Skeletal muscle cell (primary cell): ENCODE measurements at regions not wholly inside any gene's neighbourhood (a gene's known extent, or its start where the extent isn't known, plus 50 kb on each side); places are given as distances from the start of the nearest gene placed in this dataset.
"Not testable (repeated sequence)": the region's sequence is repeated elsewhere in the genome, so short reads cannot be mapped to it uniquely, and the experiment has no call there.

Experiments
- DNase-seq: peaks from one replicate; pipeline ENCODE4 v3.0.0-alpha.2; 2010; ENCODE audit warnings: low read depth
- H3K4me3 ChIP-seq: 2 replicates; pipeline ENCODE4 v1.5.1; 2011; ENCODE audit warnings: low read depth, mild to moderate bottlenecking, control low read depth, low read length, moderate library complexity

- no peak for DNase-seq
- H3K4me3 ChIP-seq, result no peak overlapping the region
Measured at GRCh38 chr2:184993746-184994145, 395.4 kb downstream of the ZNF804A start.

GRCh38 chr2:185006481-185006880 is 408.2 kb downstream of the ZNF804A start:
- no peak for DNase-seq
- H3K4me3 ChIP-seq, result no peak overlapping the region

GRCh38 chr2:185012643-185013042 is 414.3 kb downstream of the ZNF804A start:
- no peak for DNase-seq
- H3K4me3 ChIP-seq, result no peak overlapping the region

GRCh38 chr2:185014076-185014475 is 415.7 kb downstream of the ZNF804A start:
- no peak for DNase-seq

DNA sequence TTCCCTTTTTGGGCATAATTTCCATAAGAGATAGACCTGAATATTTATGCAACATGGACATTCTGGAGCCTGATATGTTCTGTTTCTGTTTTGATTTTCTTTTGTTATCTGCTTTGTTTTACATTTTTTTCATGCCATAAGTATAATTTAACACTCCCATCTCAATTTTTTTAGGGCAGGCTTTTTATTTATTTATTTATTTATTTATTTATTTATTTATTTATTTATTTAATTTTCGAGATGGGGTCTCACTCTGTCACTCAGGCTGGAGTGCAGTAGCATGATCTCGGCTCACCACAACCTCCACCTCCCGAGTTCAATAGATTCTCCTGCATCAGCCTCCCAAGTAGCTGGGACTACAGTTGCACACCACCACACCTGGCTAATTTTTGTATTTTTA is 427.6 kb downstream of the ZNF804A start:
- not testable (repeated sequence) for H3K4me3 ChIP-seq, DNase-seq

More at GRCh38 chr2:185014076-185014475, 415.7 kb downstream of the ZNF804A start:
- H3K4me3 ChIP-seq, result no peak overlapping the region

GRCh38 chr2:185035906-185036305 is 437.6 kb downstream of the ZNF804A start:
- no peak for DNase-seq
- no peak overlapping the region for H3K4me3 ChIP-seq

DNA sequence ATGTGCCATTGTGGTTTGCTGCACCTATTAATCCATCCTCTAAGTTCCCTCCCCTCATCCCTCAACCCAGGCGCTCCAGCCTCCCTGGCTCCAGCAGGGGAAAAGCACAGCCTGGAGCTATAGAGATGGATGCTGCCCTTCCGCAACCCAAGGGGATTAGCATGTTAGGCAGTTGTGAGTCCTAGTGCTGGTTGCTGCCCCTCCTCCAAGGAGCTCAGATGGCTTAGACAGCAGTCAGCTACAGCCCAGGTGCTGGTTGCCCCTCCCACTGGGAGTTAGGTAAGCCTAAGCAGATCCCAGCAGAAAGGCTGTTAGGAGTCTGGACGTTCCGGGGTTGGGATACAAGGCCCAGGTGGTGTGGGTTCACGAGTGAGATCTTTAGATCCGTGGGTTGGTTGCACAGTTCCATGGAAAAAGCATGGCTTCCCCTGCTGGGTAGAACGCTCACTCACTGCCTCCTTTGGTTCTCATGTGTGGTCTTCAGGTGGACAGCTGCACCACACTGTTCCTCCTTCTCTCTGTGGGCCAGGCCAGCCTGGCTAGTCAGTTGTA is 446.1 kb downstream of the ZNF804A start:
- no peak for DNase-seq
- no peak overlapping the region for H3K4me3 ChIP-seq

GRCh38 chr2:185050804-185051203 is 452.5 kb downstream of the ZNF804A start:
- H3K4me3 ChIP-seq, result no peak overlapping the region
- DNase-seq, result no peak

- H3K4me3 ChIP-seq, result no peak overlapping the region
- DNase-seq, result no peak
Measured at GRCh38 chr2:185063761-185064160, 465.4 kb downstream of the ZNF804A start.

DNA sequence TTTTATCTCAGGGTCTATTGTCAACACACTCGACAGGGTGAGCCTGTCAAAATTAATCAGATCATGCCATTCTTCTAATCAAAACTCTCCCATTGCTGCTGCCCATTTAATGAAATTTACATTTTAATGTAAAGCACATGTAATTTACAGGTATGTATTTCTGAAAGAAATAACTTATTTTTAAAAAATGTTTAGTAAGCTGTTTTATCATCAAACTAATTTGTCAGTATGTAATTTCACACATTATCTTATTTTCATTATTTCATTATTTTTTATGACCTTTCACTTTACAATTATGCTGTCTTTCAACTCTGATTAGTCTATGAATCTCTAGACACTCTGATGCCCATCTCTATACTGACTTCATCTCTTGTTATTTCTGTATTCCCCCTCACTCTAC is 467.8 kb downstream of the ZNF804A start:
- no peak overlapping the region for H3K4me3 ChIP-seq
- DNase-seq, result no peak

GRCh38 chr2:185069107-185069506 is 470.8 kb downstream of the ZNF804A start:
- no peak for DNase-seq
- H3K4me3 ChIP-seq, result no peak overlapping the region

DNA sequence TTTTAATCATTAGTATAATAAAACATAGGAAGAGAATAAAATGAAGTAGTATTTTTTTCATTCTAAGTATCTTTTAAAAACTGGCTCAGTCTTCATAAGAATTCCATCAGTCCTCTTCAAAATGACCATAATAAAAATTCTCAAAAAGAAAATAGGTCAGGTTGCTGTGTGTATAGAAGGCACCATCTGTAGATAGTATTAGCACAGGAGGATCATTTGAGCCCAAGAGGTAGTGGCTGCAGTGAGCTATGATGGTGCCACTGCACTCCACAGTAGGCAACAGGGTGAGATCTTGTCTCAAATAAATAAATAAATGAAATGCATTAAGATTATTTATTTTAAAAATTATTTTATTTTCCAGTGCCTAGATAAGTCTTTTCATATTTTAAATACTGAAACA is 475.8 kb downstream of the ZNF804A start:
- H3K4me3 ChIP-seq, result no peak overlapping the region
- DNase-seq, result no peak

DNA sequence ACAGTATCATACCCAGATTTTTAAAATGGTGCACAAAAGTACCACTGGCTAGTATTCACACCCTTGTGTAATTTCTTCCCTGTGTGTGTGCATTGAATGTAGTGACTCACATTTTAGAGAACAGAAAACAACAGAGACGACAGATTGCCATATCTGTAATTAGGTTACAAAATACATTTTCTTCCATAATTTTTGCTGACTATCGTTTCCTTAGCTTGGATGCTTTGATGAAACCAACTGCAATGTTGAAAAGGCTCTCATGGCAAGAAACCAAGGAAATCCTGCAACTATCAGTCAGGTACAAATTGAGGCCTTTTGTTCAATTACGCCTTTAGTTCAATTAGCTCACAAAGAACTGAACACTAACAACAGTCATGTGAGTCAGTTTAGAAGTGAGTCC is 484.4 kb downstream of the ZNF804A start:
- no peak overlapping the region for H3K4me3 ChIP-seq
- no peak for DNase-seq

GRCh38 chr2:185108588-185108987 is 510.3 kb downstream of the ZNF804A start:
- no peak for DNase-seq
- H3K4me3 ChIP-seq, result no peak overlapping the region

DNA sequence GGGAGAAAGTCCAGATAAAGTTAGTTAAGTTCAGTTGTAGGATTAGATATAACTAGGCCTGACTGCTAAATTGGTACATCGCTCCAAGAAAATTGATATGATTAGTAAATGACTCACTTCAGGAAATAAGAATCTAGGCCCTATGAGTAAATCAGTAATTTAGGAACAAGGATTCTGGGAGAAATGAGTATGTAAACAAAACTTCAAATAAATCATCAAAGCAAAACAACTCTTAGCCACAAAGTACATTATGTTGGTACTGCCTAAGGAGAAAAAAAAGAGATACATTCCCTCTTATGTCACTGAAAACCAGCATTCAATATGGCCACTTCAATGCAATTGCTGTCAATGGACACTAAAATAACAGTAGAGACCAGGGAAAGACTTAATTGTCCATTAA is 529.1 kb downstream of the ZNF804A start:
- peak; percentile 14 for DNase-seq
- H3K4me3 ChIP-seq, result no peak overlapping the region

DNA sequence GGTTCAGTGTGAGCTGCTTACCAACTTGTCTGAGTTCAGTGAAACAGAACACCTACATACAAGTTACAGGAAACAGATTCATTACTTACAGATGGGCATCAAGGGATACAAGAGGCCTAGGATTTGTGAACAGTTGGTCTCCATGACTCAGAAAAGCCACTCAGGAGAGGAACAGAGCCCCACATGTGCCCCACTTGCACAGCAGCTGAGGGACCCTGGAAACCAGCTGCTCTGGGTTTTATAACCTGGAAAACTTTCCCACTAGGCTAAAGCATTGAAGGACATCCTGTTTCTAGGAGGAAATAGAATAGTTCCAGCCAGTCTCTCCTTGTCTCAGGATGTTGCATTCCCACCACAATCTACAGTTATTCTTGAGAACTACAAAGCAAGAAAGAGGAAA is 530.0 kb downstream of the ZNF804A start:
- no peak overlapping the region for H3K4me3 ChIP-seq
- DNase-seq, result peak; percentile 18

DNA sequence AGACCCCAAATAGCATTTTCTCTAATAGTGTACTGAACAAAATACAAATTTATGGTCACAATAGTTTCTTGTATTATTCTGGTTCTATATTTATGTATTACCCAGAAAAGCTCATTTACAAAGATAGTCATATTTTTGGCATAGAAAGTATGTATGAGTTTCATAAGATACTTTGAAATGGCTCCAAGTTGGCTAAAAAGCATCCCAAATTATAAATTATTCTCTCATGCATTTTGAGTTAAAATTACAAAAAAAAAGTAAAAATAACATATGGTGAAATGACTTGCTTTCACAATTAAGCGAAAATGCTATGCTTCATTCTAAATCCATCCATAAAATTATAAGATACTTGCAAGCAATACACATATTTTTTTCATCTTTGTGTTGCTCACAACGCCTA is 530.7 kb downstream of the ZNF804A start:
- DNase-seq, result no peak
- no peak overlapping the region for H3K4me3 ChIP-seq

- no peak overlapping the region for H3K4me3 ChIP-seq
- no peak for DNase-seq
Measured at GRCh38 chr2:185130685-185131084, 532.4 kb downstream of the ZNF804A start.

DNA sequence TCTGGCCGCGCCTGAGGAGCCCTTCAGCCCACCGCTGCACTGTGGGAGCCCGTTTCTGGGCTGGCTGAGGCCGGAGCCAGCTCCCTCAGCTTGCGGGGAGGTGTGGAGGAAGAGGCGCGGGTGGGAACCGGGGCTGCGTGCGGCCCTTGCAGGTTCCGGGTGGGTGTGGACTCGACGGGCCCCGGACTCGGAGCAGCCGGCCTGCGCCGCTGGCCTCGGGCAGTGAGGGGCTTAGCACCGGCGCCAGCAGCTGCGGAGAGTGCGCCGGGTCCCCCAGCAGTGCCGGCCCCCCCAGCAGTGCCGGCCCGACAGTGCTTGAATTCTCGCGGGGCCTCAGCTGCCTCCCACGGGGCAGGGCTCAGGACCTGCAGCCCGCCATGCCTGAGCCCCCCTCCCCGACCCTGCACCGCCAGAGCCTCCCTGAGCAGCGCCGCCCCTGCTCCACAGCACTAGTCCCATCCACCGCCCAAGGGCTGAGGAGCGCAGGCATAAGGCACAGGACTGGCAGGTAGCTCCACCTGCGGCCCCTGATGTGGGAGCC is 534.2 kb downstream of the ZNF804A start:
- DNase-seq, result no peak
- H3K4me3 ChIP-seq, result no peak overlapping the region

GRCh38 chr2:185137700-185138099 is 539.4 kb downstream of the ZNF804A start:
- no peak for DNase-seq
- H3K4me3 ChIP-seq, result no peak overlapping the region

GRCh38 chr2:185142677-185143076 is 544.3 kb downstream of the ZNF804A start:
- no peak overlapping the region for H3K4me3 ChIP-seq
- DNase-seq, result no peak
